GM12878 (cell line): ENCODE measurements at regions not wholly inside any gene's neighbourhood (a gene's known extent, or its start where the extent isn't known, plus 50 kb on each side); places are given as distances from the start of the nearest gene placed in this dataset.

ENCODE experiments used
- ATAC-seq: fragments of 200-7000 bp; cut with Tn5 transposase; 3 replicates; pipeline ENCODE4 v1.9.1; 2020; ENCODE audit warnings: mild to moderate bottlenecking, moderate library complexity
- BruUV-seq: library from RNA; stranded (reverse); fragments of 400-500 nt; replicated peaks from 2 replicates; lab custom pipeline; 2021; lab: Mats Ljungman, UMichigan
- CTCF ChIA-PET: fragments of 300-600 bp; sonication (Branson Sonifier 250); formaldehyde crosslinking; extraction: SDS; loops from one replicate; lab custom pipeline; 2021; ENCODE audit warnings: inconsistent platforms; lab: Yijun Ruan, JAX
- POLR2A ChIA-PET: fragments of 350-600 bp; formaldehyde crosslinking; extraction: SDS; loops from one replicate; lab custom pipeline; 2021; ENCODE audit warnings: inconsistent platforms; lab: Charles Lee
- RAD21 ChIA-PET: fragments of 300-600 bp; sonication (Branson Sonifier 250); formaldehyde crosslinking; loops from one replicate; lab custom pipeline; 2023; ENCODE audit warnings: antibody characterized with exemption; ENCODE audit not compliant: unreplicated experiment; lab: Charles Lee
- SMC1A ChIA-PET: fragments of 300-600 bp; sonication (Branson Sonifier 250); formaldehyde crosslinking; loops from one replicate; lab custom pipeline; 2023; ENCODE audit not compliant: unreplicated experiment, uncharacterized antibody; lab: Charles Lee
- DNase-seq: peaks from one replicate; pipeline ENCODE4 v3.0.0-alpha.2; 2011; ENCODE audit warnings: low read depth, low spot score
- FAIRE-seq: peaks from 3 replicates; lab custom pipeline; 2011; peaks lifted over from hg19 to GRCh38; lab: Jason Lieb, UNC
- H2AFZ ChIP-seq: 2 replicates; pipeline ENCODE4 v1.6.0; 2011; ENCODE audit warnings: low read depth, low read length, control low read depth; ENCODE audit not compliant: control insufficient read depth
- H3K27ac ChIP-seq: 2 replicates; pipeline ENCODE4 v1.5.1; 2011; ENCODE audit warnings: control low read depth; ENCODE audit not compliant: control insufficient read depth, insufficient read depth
- H3K27me3 ChIP-seq, 2 experiments: replicated peaks in 1 of 2; 2 replicates each; pipeline versions ENCODE4 v1.6.0 to v1.6.1; 2011; ENCODE audit warnings: low read length in 1 of 2; ENCODE audit not compliant: control insufficient read depth in 2 of 2, insufficient read depth in 2 of 2
- H3K36me3 ChIP-seq, 2 experiments: 2 replicates each; pipeline ENCODE4 v1.5.1; 2011; ENCODE audit warnings: low read length in 1 of 2; ENCODE audit not compliant: control insufficient read depth in 2 of 2, insufficient read depth in 2 of 2
- H3K4me1 ChIP-seq: 2 replicates; pipeline ENCODE4 v1.6.1; 2011; ENCODE audit warnings: mild to moderate bottlenecking, low read length, moderate library complexity, mixed read lengths; ENCODE audit not compliant: control insufficient read depth, insufficient read depth
- H3K4me2 ChIP-seq: 2 replicates; pipeline ENCODE4 v1.6.0; 2011; ENCODE audit warnings: control low read depth; ENCODE audit not compliant: control insufficient read depth, insufficient read depth
- H3K4me3 ChIP-seq: fragments of 200-600 bp; sonication (generic); 2 replicates; pipeline ENCODE4 v1.5.1; 2016
- H3K79me2 ChIP-seq: 2 replicates; pipeline ENCODE4 v1.6.0; 2011; ENCODE audit warnings: low read length; ENCODE audit not compliant: control insufficient read depth, insufficient read depth
- H3K9ac ChIP-seq: 2 replicates; pipeline ENCODE4 v1.8.0; 2011; ENCODE audit warnings: low read length, control low read depth, mixed read lengths; ENCODE audit not compliant: control insufficient read depth, insufficient read depth
- H3K9me3 ChIP-seq: replicated peaks from 3 replicates; pipeline ENCODE4 v1.5.1; 2011; ENCODE audit warnings: mild to moderate bottlenecking, low read length; ENCODE audit not compliant: control insufficient read depth, insufficient read depth
- H4K20me1 ChIP-seq: 2 replicates; pipeline ENCODE4 v1.6.0; 2011; ENCODE audit not compliant: control insufficient read depth, insufficient read depth
- ATF2 ChIP-seq: IDR thresholded peaks from 2 replicates; pipeline ENCODE4 v1.6.1; 2012; ENCODE audit warnings: low read length, inconsistent platforms
- BCLAF1 ChIP-seq: fragments of 450-650 bp; IDR thresholded peaks from 2 replicates; pipeline ENCODE4 v1.6.1; 2017; ENCODE audit warnings: antibody characterized with exemption, mild to moderate bottlenecking, moderate library complexity
- BHLHE40 ChIP-seq, 2 experiments: fragments of 450-650 bp in 1 of 2; IDR thresholded peaks; 2 replicates each; pipeline ENCODE4 v1.6.1; 2011 to 2017; ENCODE audit warnings: low read depth in 2 of 2, borderline replicate concordance in 1 of 2, improper control_type of control experiment in 1 of 2, low read length in 1 of 2, mild to moderate bottlenecking in 1 of 2
- DPF2 ChIP-seq: fragments of 450-650 bp; IDR thresholded peaks from 2 replicates; pipeline ENCODE4 v1.6.1; 2017; ENCODE audit warnings: mild to moderate bottlenecking
- IKZF2 ChIP-seq, 2 experiments: fragments of 450-650 bp; IDR thresholded peaks; 2 replicates each; pipeline ENCODE4 v1.6.1; 2017; ENCODE audit warnings: mild to moderate bottlenecking in 2 of 2, moderate library complexity in 2 of 2
- MEF2A ChIP-seq: IDR thresholded peaks from 2 replicates; pipeline ENCODE4 v1.6.1; 2011; ENCODE audit warnings: low read depth, mild to moderate bottlenecking, low read length, moderate library complexity; ENCODE audit not compliant: insufficient read depth
- MEF2B ChIP-seq: fragments of 450-650 bp; IDR thresholded peaks from 2 replicates; pipeline ENCODE4 v1.6.1; 2018; ENCODE audit warnings: mild to moderate bottlenecking, moderate library complexity; ENCODE audit not compliant: partially characterized antibody, poor library complexity, severe bottlenecking
- NBN ChIP-seq: fragments of 450-650 bp; IDR thresholded peaks from 2 replicates; pipeline ENCODE4 v1.6.1; 2016
- NFIC ChIP-seq: IDR thresholded peaks from 2 replicates; pipeline ENCODE4 v1.6.1; 2012; ENCODE audit warnings: low read depth, mild to moderate bottlenecking, inconsistent platforms, low read length, moderate library complexity
- NR2F1 ChIP-seq: fragments of 450-650 bp; conservative IDR thresholded peaks from 2 replicates; pipeline ENCODE4 v1.6.1; 2017; ENCODE audit warnings: mild to moderate bottlenecking
- PKNOX1 ChIP-seq: fragments of 450-650 bp; IDR thresholded peaks from 2 replicates; pipeline ENCODE4 v1.6.1; 2016; ENCODE audit warnings: mild to moderate bottlenecking
- RELB ChIP-seq: fragments of 450-650 bp; IDR thresholded peaks from 2 replicates; pipeline ENCODE4 v1.6.1; 2017; ENCODE audit warnings: low read depth, mild to moderate bottlenecking, moderate library complexity
- RUNX3 ChIP-seq: IDR thresholded peaks from 2 replicates; pipeline ENCODE4 v1.6.1; 2012; ENCODE audit warnings: low read length, inconsistent platforms
- ZNF217 ChIP-seq: fragments of 450-650 bp; IDR thresholded peaks from 2 replicates; pipeline ENCODE4 v1.6.1; 2017; ENCODE audit warnings: antibody characterized with exemption, mild to moderate bottlenecking
- WGBS: methylation state at CpG from one replicate; pipeline ENCODE4 v1.1.6; 2016; ENCODE audit warnings: low lambda C conversion rate; ENCODE audit not compliant: insufficient replicate concordance, insufficient coverage; ENCODE audit errors: missing lambda C conversion rate; 5-methylcytosine and 5-hydroxymethylcytosine counted together
- in situ Hi-C: fragments of 300-500 bp; cut with MboI; formaldehyde crosslinking; loops from 9 replicates; pipeline ENCODE4 v1.14.3; 2018; ENCODE audit warnings: mixed read lengths
- intact Hi-C: fragments of 100-400 bp; cut with micrococcal nuclease; formaldehyde crosslinking; loops from one replicate; pipeline ENCODE4 v1.14.2; 2022; ENCODE audit not compliant: unreplicated experiment

GRCh38 chr10:53022611-53023088, 250.1 kb upstream of the MBL2 start (continued):
- TF ChIP-seq BCLAF1 = no peak

- Histone ChIP-seq H3K27me3 (no peaks in the 10 kb centered on the region), H3K4me3 (no peak overlapping the region), H3K9ac (no peak overlapping the region), H4K20me1 (no peaks in the 10 kb centered on the region), H3K36me3 (no peaks in the 10 kb centered on the region), H3K9me3 (no peaks in the 10 kb centered on the region; the same call in 2 of the 3 replicates), H3K4me1 (peaks cover 14% of the 10 kb centered on the region; the same call in 1 of the 2 replicates), H2AFZ (peak overlapping the region; percentile 12), H3K79me2 (no peaks in the 10 kb centered on the region), H3K4me2 (peak overlapping the region; percentile 42; the same call in 1 of the 2 replicates), H3K27ac (no peak overlapping the region)
- POLR2A ChIA-PET = interaction anchor here (0.9 kb wide), 1 partner anchor 12 kb away, joined by 3 read pairs; no protein-coding TSS in a partner anchor
- BruUV-seq = no TSS peak
- peak; percentile 84 for ATAC-seq
- no peak for DNase-seq
- SMC1A ChIA-PET = interaction anchor here (0.9 to 2.4 kb wide), 7 partner anchors 12 to 47 kb away, joined by 3 to 12 read pairs (median 3); no protein-coding TSS in a partner anchor
- WGBS = 14% methylated on average over 3 of the region's 3 CpGs
- in situ Hi-C loops (no loop called here), intact Hi-C loops (loop anchor here (2.0 to 10.0 kb wide), 2 partner anchors 47 to 121 kb away; no protein-coding TSS in a partner anchor)
- CTCF ChIA-PET = interaction anchor here (0.9 to 2.0 kb wide), 3 partner anchors 12 to 197 kb away, joined by 3 to 6 read pairs (median 4); no protein-coding TSS in a partner anchor
- no peak for FAIRE-seq
- RAD21 ChIA-PET = interaction anchor here (1.0 to 1.2 kb wide), 3 partner anchors 44 to 61 kb away, joined by 3 to 4 read pairs (median 3); no protein-coding TSS in a partner anchor
- 0 out of 2 replicates have a peak, but pooled peaks have one; percentile 22 for TF ChIP-seq ATF2
- peak; percentile 92 for TF ChIP-seq MEF2B
- TF ChIP-seq NR2F1 = no peak; the same call in 1 of the 2 replicates
- peak; percentile 56; the same call in 1 of the 2 replicates for TF ChIP-seq DPF2
- peak; percentile 58; the same call in 1 of the 2 replicates for TF ChIP-seq MEF2A
- TF ChIP-seq ZNF217 = peak; percentile 71
- peak; percentile 84 to 88 for TF ChIP-seq IKZF2 (IDR thresholded peaks at IDR 0.05)
- TF ChIP-seq BHLHE40 (IDR thresholded peaks at IDR 0.05; ENCODE audit: borderline replicate concordance in 1 of 2, low read depth in 2 of 2, low read length in 1 of 2) = peak in 1 of 2 experiments; percentile 37; a peak in 1 of 4 replicates
- 0 out of 2 replicates have a peak, but pooled peaks have one; percentile 9 for TF ChIP-seq RUNX3
- TF ChIP-seq NBN = peak; percentile 55; the same call in 1 of the 2 replicates
- TF ChIP-seq NFIC = 0 out of 2 replicates have a peak, but pooled peaks have one; percentile 28
- TF ChIP-seq PKNOX1 = 0 out of 2 replicates have a peak, but pooled peaks have one; percentile 1
- TF ChIP-seq RELB = peak; percentile 83
Observed at GRCh38 chr10:53013201-53013810, 240.7 kb upstream of the MBL2 start.
